ENCODE measurements at regions not wholly inside any gene's neighbourhood (a gene's known extent, or its start where the extent isn't known, plus 50 kb on each side); places are given as distances from the start of the nearest gene placed in this dataset.
A peak's percentile ranks its signal among the peaks of the same experiment; 100 is the strongest.

GRCh38 chr6:16953905-16954304, 147.9 kb upstream of the STMND1 start:
- no peaks in the 10 kb centered on the region for H3K9me3 Mint-ChIP-seq
- no peak overlapping the region for H3K27ac Mint-ChIP-seq
- Histone ChIP-seq H3K36me3 (ENCODE audit: insufficient read depth) (no peaks in the 10 kb centered on the region), H3K27me3 (ENCODE audit: insufficient read depth) (no peaks in the 10 kb centered on the region), H3F3A (replicated peaks; ENCODE audit: low read depth) (no peaks in the 10 kb centered on the region), H4K20me1 (replicated peaks; ENCODE audit: insufficient read depth) (no peaks in the 10 kb centered on the region), H3K4me1 (ENCODE audit: insufficient read depth) (peaks cover 27% of the 10 kb centered on the region), H3K9me2 (ENCODE audit: insufficient read depth) (peaks cover 7% of the 10 kb centered on the region; the same call in 1 of the 2 replicates), H3K4me2 (peak overlapping the region; percentile 62), H3K79me2 (replicated peaks; ENCODE audit: insufficient read depth) (no peaks in the 10 kb centered on the region), H3K4me3 (peak overlapping the region; percentile 11; the same call in 1 of the 2 replicates), H2AFZ (no peak overlapping the region), H3K27ac (ENCODE audit: low read depth) (no peak overlapping the region; the same call in 1 of the 2 replicates)
- peaks cover 32% of the 10 kb centered on the region for H3K4me1 Mint-ChIP-seq
- H3K4me3 Mint-ChIP-seq, result no peak overlapping the region
- peak; percentile 55; the same call in 2 of the 3 replicates for ATAC-seq
- no peaks in the 10 kb centered on the region for H3K36me3 Mint-ChIP-seq (ENCODE audit: low read depth)
- no peaks in the 10 kb centered on the region for H3K27me3 Mint-ChIP-seq (ENCODE audit: insufficient read depth, low read depth, poor library complexity)
- TF ChIP-seq ZNF331 (CRISPR knock-in tag; IDR thresholded peaks at IDR 0.05; ENCODE audit: low read depth), result no peak
- peak; percentile 52; the same call in 1 of the 2 replicates for TF ChIP-seq ZNF462 (CRISPR knock-in tag; IDR thresholded peaks at IDR 0.05)
- DNase-seq (ENCODE audit: low spot score), result no peak

- no peak overlapping the region for H3K4me3 Mint-ChIP-seq
- H4K20me1 ChIP-seq (replicated peaks; ENCODE audit: insufficient read depth), result no peaks in the 10 kb centered on the region
- H3K79me2 ChIP-seq (replicated peaks; ENCODE audit: insufficient read depth), result no peaks in the 10 kb centered on the region
- H2AFZ ChIP-seq, result no peak overlapping the region
- no peaks in the 10 kb centered on the region for H3K9me3 Mint-ChIP-seq
- H3K4me3 ChIP-seq, result no peak overlapping the region
- H3F3A ChIP-seq (replicated peaks; ENCODE audit: low read depth), result no peaks in the 10 kb centered on the region
- peaks cover 10% of the 10 kb centered on the region; the same call in 1 of the 2 replicates for H3K9me2 ChIP-seq (ENCODE audit: insufficient read depth)
- H3K4me1 ChIP-seq (ENCODE audit: insufficient read depth), result peaks cover 27% of the 10 kb centered on the region
- no peaks in the 10 kb centered on the region for H3K36me3 ChIP-seq (ENCODE audit: insufficient read depth)
- no peak for TF ChIP-seq ZNF331 (CRISPR knock-in tag; IDR thresholded peaks at IDR 0.05; ENCODE audit: low read depth)
- 0 out of 4 replicates have a peak, but pooled peaks of 1 of the 2 experiments have one; percentile 12 for TF ChIP-seq CTCF (conservative IDR thresholded peaks at IDR 0.05; ENCODE audit: low read depth in 2 of 2)
- DNase-seq (ENCODE audit: low spot score) (no peak), ATAC-seq (no peak)
- H3K27me3 ChIP-seq (ENCODE audit: insufficient read depth), result no peaks in the 10 kb centered on the region
- peaks cover 31% of the 10 kb centered on the region for H3K4me1 Mint-ChIP-seq
- H3K27me3 Mint-ChIP-seq (ENCODE audit: insufficient read depth, low read depth, poor library complexity), result no peaks in the 10 kb centered on the region
- no peak overlapping the region for H3K27ac Mint-ChIP-seq
- H3K4me2 ChIP-seq, result peak overlapping the region; percentile 62
- H3K27ac ChIP-seq (ENCODE audit: low read depth), result no peak overlapping the region
- no peaks in the 10 kb centered on the region for H3K36me3 Mint-ChIP-seq (ENCODE audit: low read depth)
These were observed 148.4 kb upstream of the STMND1 start for GRCh38 chr6:16953446-16953845.

Data from GM23338 (cell line).